ENCODE measurements at regions not wholly inside any gene's neighbourhood (a gene's known extent, or its start where the extent isn't known, plus 50 kb on each side); places are given as distances from the start of the nearest gene placed in this dataset.

GRCh38 chr12:100675432-100675831 is 101.9 kb downstream of the GAS2L3 start:
- ChIA-PET POLR2A (no interaction called here), CTCF (no interaction called here)
- TF ChIP-seq SP1 (IDR thresholded peaks at IDR 0.05) (no peak), HDGF (IDR thresholded peaks at IDR 0.05; ENCODE audit: borderline replicate concordance) (no peak), ARNT (IDR thresholded peaks at IDR 0.05) (no peak), CTBP1 (IDR thresholded peaks at IDR 0.05; ENCODE audit: borderline replicate concordance) (no peak), FOXM1 (IDR thresholded peaks at IDR 0.05; ENCODE audit: borderline replicate concordance) (no peak)
- no peak for DNase-seq (ENCODE audit: extremely low spot score)

GRCh38 chr12:100681074-100681473 is 107.6 kb downstream of the GAS2L3 start:
- TF ChIP-seq ZNF384 (IDR thresholded peaks at IDR 0.05): no peak
- TF ChIP-seq HDGF (IDR thresholded peaks at IDR 0.05; ENCODE audit: borderline replicate concordance): no peak
- no peak for TF ChIP-seq SUZ12 (IDR thresholded peaks at IDR 0.05)
- no peak for TF ChIP-seq PKNOX1 (IDR thresholded peaks at IDR 0.05)
- no peak for TF ChIP-seq FOXA1 (IDR thresholded peaks at IDR 0.05)
- ChIA-PET CTCF (no interaction called here), POLR2A (no interaction called here)
- no peak for DNase-seq (ENCODE audit: extremely low spot score)

GRCh38 chr12:100682178-100682577 is 108.7 kb downstream of the GAS2L3 start:
- no peak for DNase-seq (ENCODE audit: extremely low spot score)
- CTCF ChIA-PET: interaction anchor here (1.0 kb wide), 1 partner anchor 9 kb away, joined by 3 read pairs; no protein-coding TSS in a partner anchor
- TF ChIP-seq CTBP1 (IDR thresholded peaks at IDR 0.05; ENCODE audit: borderline replicate concordance): no peak
- no peak for TF ChIP-seq HDGF (IDR thresholded peaks at IDR 0.05; ENCODE audit: borderline replicate concordance)
- no peak for TF ChIP-seq ARNT (IDR thresholded peaks at IDR 0.05)
- no peak for TF ChIP-seq FOXA1 (IDR thresholded peaks at IDR 0.05)
- TF ChIP-seq PKNOX1 (IDR thresholded peaks at IDR 0.05): no peak
- TF ChIP-seq SUZ12 (IDR thresholded peaks at IDR 0.05): no peak
- TF ChIP-seq ZNF384 (IDR thresholded peaks at IDR 0.05): no peak
- no peak for TF ChIP-seq LEF1 (IDR thresholded peaks at IDR 0.05; ENCODE audit: borderline replicate concordance)
- no peak for TF ChIP-seq BHLHE40 (IDR thresholded peaks at IDR 0.05; ENCODE audit: borderline replicate concordance)
- no peak for TF ChIP-seq NFRKB (IDR thresholded peaks at IDR 0.05)
- no peak for TF ChIP-seq L3MBTL2 (conservative IDR thresholded peaks at IDR 0.05)
- TF ChIP-seq TARDBP (IDR thresholded peaks at IDR 0.05): no peak
- POLR2A ChIA-PET: no interaction called here

GRCh38 chr12:100687686-100688085 is 106.9 kb upstream of the ANO4 start:
- TF ChIP-seq FOXA1 (IDR thresholded peaks at IDR 0.05) (no peak), BHLHE40 (IDR thresholded peaks at IDR 0.05; ENCODE audit: borderline replicate concordance) (no peak), L3MBTL2 (conservative IDR thresholded peaks at IDR 0.05) (no peak)
- CTCF ChIA-PET: no interaction called here
- POLR2A ChIA-PET: no interaction called here
- DNase-seq (ENCODE audit: extremely low spot score): no peak

GRCh38 chr12:100688451-100688864 is 106.1 kb upstream of the ANO4 start:
- no peak for DNase-seq (ENCODE audit: extremely low spot score)
- TF ChIP-seq LEF1 (IDR thresholded peaks at IDR 0.05; ENCODE audit: borderline replicate concordance) (no peak), PKNOX1 (IDR thresholded peaks at IDR 0.05) (no peak), FOXA1 (IDR thresholded peaks at IDR 0.05) (no peak), ELF4 (IDR thresholded peaks at IDR 0.05) (no peak), HDGF (IDR thresholded peaks at IDR 0.05; ENCODE audit: borderline replicate concordance) (no peak), L3MBTL2 (conservative IDR thresholded peaks at IDR 0.05) (no peak), ZNF384 (IDR thresholded peaks at IDR 0.05) (no peak), ARNT (IDR thresholded peaks at IDR 0.05) (no peak), SUZ12 (IDR thresholded peaks at IDR 0.05) (no peak), SP1 (IDR thresholded peaks at IDR 0.05) (no peak)
- ChIA-PET POLR2A (no interaction called here), CTCF (no interaction called here)

- CTCF ChIA-PET: no interaction called here
- POLR2A ChIA-PET: no interaction called here
- no peak for DNase-seq (ENCODE audit: extremely low spot score)
- TF ChIP-seq FOXK2 (IDR thresholded peaks at IDR 0.05) (no peak), PKNOX1 (IDR thresholded peaks at IDR 0.05) (no peak), SP1 (IDR thresholded peaks at IDR 0.05) (no peak), FOXA1 (IDR thresholded peaks at IDR 0.05) (no peak), TARDBP (IDR thresholded peaks at IDR 0.05) (no peak), SUZ12 (IDR thresholded peaks at IDR 0.05) (no peak), FOXM1 (IDR thresholded peaks at IDR 0.05; ENCODE audit: borderline replicate concordance) (no peak), ZNF384 (IDR thresholded peaks at IDR 0.05) (no peak), HDGF (IDR thresholded peaks at IDR 0.05; ENCODE audit: borderline replicate concordance) (no peak), ARNT (IDR thresholded peaks at IDR 0.05) (no peak)
These were observed 102.1 kb upstream of the ANO4 start for GRCh38 chr12:100692502-100692901.

- ChIA-PET POLR2A (no interaction called here), CTCF (no interaction called here)
These were observed 96.1 kb upstream of the ANO4 start for GRCh38 chr12:100698518-100698917.

More at GRCh38 chr12:100698518-100698917, 96.1 kb upstream of the ANO4 start:
- no peak for DNase-seq (ENCODE audit: extremely low spot score)
- TF ChIP-seq L3MBTL2 (conservative IDR thresholded peaks at IDR 0.05) (no peak), BHLHE40 (IDR thresholded peaks at IDR 0.05; ENCODE audit: borderline replicate concordance) (no peak), SUZ12 (IDR thresholded peaks at IDR 0.05) (no peak), FOXK2 (IDR thresholded peaks at IDR 0.05) (no peak), ARNT (IDR thresholded peaks at IDR 0.05) (no peak), FOXA1 (IDR thresholded peaks at IDR 0.05) (no peak), FOXM1 (IDR thresholded peaks at IDR 0.05; ENCODE audit: borderline replicate concordance) (no peak), ELF4 (IDR thresholded peaks at IDR 0.05) (no peak)
